Esophagus squamous epithelium (tissue), 4 donors: ENCODE measurements at regions not wholly inside any gene's neighbourhood (a gene's known extent, or its start where the extent isn't known, plus 50 kb on each side); places are given as distances from the start of the nearest gene placed in this dataset.

Source experiments
- CTCF ChIP-seq, 6 experiments: fragments of 450-650 bp in 4 of 6; fragments of 200-600 bp in 2 of 6; sonication (generic) in 2 of 6; IDR thresholded peaks; one replicate each; pipeline ENCODE4 v1.5.1; 2016 to 2019; ENCODE audit warnings: antibody characterized with exemption in 6 of 6, mild to moderate bottlenecking in 4 of 6, moderate library complexity in 4 of 6
- POLR2A ChIP-seq, 4 donors: fragments of 450-650 bp; IDR thresholded peaks; one replicate each; pipeline ENCODE4 v1.6.1; 2017; ENCODE audit warnings: antibody characterized with exemption in 4 of 4, mild to moderate bottlenecking in 4 of 4, moderate library complexity in 3 of 4

GRCh38 chr6:129946439-129947140 is 71.8 kb upstream of the L3MBTL3 start:
- no peak for TF ChIP-seq CTCF (IDR thresholded peaks at IDR 0.05)
- TF ChIP-seq POLR2A (IDR thresholded peaks at IDR 0.05), result no peak
